Activated CD8-positive, alpha-beta memory T cell treated with anti-CD3 and anti-CD28 coated beads, Interleukin-2, amount 50 U/mL, for 1 hour (primary cell): ENCODE measurements at regions not wholly inside any gene's neighbourhood (a gene's known extent, or its start where the extent isn't known, plus 50 kb on each side); places are given as distances from the start of the nearest gene placed in this dataset.

Experiments
- DNase-seq: peaks from one replicate; pipeline ENCODE4 v3.0.0-alpha.2; 2020; ENCODE audit errors: extremely low read depth

DNA sequence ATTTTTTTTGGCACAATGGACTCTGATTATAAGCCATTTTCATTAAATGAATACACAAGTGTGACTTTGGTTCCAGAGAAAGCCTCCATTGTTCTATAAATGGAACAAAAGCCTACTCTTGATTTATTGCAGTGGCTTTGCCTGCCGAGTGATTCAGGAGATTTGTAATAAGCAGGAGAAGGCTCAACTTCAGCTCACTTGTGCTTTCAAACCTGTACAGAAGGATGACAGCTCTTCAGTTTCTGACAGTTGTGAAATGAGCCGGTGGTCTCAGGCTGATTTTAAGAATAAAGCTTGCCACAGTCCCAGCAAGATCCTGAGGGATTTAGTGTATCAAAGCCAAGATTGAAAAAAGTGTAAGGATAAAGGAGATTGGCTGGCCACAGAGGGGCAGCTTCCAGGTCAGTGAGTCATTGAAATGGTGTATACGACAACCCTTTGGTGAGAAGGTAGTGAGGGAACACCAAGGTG lies 438.8 kb upstream of the TGFBR2 start:
- no peak for DNase-seq

DNA sequence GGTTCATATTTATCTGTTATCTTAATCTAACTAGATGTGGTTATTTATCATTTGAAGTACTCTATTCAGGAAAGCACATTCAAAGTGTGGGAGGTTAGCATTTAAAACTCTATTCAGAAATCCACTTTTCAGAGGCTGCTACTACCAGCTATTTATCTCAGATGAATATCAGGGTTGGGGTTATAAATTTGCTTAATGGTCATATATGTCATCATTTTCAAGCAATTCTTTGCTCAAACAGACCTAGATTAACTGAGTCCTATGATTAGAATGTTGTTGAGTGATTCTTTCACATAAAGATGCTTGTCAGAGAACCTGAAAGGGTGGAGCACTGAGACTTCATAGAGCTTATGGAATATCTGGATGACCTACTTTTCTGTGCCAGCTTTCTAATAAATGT lies 436.9 kb upstream of the TGFBR2 start:
- DNase-seq = no peak

DNA sequence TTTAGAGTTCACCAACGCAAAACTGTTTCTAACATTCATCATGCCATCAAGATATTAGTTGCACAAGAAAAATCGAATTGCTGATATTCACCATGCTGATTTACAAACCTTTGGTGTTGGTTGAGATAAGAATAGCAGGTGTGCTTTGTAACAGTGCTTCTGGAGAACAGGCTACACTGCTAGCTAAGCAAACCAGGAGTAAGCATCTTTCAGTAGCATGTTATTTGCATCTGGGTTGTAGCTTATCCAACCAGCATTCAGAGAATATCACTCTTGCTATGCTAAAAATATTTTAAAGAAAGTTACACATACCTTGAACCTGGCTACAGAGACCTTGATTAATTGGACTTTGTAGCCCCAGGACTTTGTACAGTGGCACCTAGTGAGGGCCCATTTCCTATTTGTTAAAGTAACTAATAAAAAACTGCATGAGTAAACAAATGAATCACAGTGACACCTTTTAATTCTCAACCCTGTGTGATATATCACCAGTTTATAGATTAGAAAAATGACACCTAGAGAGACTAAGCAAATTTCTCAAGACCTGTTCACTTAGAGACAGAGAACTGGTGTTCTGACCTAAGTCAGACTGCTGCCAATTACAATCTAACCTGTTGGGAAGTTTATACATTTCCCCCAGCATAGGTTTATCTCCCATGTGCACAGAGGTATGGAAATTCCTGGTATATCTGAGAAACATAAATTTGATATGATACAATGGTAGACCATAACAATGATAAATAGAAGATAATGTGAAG lies 435.5 kb upstream of the TGFBR2 start:
- DNase-seq = no peak

DNA sequence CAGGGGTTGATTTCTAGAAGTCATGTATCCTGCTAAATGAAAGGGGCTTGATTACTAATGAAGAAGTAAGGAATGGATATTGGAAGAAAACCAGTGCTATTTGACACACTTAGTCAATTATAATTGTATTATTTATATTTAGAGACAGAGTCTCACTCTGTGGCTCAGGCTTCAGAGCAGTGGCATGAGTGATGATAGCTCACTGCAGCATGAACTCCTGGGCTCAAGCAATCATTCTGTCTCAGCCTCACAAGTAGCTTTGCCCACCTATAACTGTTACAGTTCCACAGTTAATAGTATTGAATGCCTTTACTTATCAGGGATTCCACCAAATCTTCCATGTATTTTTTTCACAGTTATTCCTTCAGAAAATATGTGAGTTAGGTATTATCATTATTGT lies 432.0 kb upstream of the TGFBR2 start:
- no peak for DNase-seq

DNA sequence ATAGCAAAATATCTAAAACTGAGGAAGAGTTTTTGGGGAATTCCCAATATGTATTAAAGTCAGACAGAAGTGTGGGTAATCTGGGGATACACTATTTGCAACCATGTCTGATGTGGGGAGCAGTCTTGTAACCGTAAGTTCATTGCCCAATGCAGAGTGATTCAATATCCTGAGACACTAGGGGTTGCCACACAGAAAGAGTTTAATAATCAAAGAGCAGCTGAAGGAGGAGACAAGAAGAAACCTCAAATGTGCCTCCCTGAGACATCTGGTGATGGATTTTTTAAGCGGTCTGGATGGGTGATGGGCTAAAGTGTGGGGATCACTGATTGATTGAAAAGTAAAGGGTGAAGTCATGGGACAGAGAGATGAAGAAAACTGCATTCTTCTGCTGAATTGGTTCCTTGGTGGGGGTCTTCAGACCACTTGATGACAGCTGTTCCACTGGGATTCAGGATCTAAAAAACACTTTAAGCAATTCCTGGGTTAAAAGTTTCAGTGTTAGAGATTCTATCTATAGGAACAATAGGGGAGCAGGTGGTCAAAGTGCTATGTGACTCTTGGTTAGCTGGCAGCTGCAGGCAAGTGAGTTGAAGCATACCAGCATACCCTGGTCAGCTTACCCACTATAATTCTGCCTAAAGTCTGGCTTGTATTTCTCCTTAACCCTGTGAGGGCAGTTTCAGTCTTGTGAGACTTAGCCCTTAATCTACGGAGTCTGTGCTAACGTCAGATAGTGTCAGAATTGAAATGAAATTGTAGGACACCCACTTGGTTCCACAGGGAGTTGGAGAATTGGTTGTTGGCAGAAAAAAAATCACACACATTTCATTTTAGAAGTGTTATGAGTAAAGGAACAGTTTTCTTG lies 425.9 kb upstream of the TGFBR2 start:
- DNase-seq = no peak

DNA sequence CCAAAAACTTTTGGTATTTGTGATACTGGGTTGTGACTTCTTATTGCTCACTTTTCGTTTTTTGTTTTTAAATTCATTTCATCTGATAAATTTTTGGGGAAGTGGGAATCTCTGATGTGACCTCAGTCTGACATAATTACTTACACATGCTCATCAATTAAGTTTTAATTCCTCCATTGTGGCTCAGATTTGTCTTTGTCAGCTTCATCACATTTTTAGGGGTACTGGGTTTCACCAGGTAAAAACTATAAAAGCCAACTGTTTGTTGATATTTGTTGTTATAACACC lies 425.3 kb upstream of the TGFBR2 start:
- DNase-seq = no peak

DNA sequence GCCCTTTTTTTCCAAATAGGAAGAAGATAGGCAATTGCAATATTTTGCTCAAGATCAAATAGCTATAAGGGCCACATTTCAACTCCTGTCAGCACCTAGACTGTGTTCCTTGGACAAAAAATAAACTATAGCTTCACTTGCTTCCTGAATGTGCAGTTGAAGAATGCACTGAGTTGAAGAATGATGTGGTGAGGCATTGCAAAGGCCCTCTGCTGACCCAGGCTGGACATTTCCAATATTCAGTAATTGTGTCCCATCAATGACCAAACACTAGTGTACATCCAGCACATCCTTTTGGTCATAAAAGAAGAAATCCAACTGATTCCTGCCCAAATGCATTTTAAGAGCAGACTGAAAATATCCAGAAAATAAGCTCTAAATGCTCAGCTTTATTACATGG lies 424.8 kb upstream of the TGFBR2 start:
- no peak for DNase-seq

DNA sequence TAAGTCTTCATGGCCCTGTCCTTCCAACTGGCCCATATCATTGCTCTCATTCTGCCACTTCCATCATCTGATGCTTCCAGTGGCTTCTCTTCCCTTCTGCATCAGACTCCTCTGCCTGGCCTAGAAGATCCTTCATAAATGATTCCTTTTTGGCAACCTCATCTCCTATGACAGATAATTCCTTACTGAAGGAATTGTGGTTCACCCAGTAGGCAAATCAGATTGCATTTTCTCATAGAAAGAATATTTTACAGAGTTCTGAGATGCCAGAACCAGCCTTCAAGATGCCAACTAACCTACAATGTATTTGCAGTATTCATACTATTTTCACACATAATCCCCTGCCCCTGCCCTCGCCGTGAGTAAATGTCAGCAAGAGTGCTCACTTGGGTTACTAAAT lies 423.0 kb upstream of the TGFBR2 start:
- DNase-seq = no peak

DNA sequence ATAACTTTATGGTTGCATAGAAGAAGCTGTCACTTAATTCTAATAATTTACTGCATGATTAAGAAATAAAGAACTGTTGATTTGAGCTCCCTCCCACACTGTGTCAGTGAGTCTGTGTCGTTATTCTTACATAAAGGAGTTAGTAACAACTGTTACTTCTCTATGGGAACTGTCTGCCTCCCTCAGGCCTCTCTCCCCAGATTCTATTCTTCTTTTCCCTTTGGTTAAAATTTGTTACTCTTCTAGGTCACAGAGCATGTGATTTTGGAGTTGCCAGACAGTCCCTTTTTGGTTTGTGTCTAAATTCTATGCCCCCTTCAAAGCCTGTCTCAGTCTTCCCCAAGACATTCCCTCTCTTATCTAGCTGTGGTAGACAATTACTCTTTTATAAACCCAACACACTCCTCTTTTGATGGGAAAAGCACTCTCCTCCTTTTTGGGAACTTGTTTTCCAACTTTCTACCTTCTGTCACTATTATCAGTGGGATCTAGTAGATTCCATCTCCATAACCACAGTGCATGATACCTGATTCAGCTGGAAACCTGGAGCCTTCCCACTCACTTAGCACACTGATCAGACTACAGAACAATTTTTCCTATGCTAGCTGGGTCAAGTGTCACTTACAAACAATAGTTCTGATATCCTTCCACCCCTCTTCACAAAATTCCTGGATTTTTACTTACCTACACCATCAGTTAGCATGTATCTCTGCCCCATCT lies 422.1 kb upstream of the TGFBR2 start:
- DNase-seq = no peak

DNA sequence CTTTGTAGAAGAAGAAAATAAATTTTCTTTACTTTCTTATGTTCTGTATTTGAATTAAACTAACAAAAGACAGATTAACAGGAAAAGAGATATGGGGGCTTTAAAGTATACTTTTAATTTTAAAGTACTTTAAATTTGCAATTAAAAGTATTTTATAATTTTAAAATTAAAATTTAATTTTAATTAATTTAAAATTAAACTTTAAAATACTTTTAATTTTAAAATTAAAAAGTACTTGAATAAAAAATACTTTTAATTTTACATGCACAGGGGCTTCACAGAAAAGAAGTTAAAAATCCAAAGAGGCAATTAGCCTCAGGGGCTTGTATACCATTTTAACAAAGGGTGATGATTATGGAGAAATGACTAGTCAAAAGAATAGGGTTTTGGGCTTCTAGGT lies 420.5 kb upstream of the TGFBR2 start:
- DNase-seq = no peak

DNA sequence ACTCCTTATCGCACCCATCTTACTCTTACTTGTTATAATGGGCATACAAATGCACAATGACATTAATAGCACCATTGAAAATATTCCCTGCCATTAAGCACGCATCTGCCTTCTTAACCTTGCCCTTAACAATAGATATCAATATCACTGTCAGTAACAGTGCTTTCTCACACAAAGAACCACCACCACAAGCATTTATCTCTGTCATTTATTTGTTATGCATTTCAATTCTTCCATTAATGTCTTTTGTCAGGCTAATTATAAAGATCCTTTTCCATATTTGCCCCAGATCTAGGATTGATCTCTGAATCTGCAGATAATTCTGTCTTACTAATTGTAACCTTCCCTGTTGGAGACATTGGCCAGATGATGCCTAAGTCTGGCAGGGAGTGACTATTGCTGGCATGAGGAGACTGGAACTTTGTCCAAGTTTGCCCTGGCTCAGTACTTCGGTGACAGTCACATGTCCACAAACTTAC lies 419.6 kb upstream of the TGFBR2 start:
- DNase-seq = no peak

DNA sequence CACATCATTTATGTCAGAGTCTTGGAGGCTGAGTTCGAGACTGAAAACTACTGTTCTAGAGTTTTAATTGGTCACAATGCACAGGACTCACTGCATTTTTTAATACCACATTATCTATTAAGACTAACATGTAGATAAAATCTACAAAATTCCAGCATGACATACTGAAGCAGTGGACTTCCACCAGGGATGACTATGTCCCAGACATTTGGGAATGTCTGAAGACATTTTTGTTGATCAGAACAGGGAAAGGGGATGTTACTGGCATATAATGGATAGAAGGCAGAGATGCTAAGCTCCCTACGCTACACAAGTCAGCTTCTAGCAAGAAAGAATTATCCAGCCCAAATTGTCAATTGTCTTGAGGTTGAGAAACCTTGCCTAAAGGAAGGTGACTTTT lies 419.0 kb upstream of the TGFBR2 start:
- no peak for DNase-seq

DNA sequence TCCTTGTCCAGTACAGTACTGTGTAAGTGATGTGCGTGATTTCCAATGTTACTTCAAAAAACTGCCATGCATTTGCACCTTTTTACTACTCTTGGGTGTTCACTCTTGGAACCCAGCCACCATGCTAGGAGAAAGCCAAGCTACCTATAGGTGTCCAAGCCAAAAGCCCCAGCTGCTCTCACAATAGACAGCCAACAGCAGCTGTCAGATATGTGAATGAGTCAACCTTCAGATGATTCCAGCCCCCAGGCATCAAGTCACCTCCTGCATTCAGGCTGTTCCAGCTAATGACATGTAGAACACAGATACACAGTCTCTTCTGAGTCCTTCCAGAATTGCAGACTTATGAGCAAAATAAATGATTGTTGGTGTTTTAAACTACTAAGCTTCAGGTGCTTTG lies 417.7 kb upstream of the TGFBR2 start:
- DNase-seq = no peak

DNA sequence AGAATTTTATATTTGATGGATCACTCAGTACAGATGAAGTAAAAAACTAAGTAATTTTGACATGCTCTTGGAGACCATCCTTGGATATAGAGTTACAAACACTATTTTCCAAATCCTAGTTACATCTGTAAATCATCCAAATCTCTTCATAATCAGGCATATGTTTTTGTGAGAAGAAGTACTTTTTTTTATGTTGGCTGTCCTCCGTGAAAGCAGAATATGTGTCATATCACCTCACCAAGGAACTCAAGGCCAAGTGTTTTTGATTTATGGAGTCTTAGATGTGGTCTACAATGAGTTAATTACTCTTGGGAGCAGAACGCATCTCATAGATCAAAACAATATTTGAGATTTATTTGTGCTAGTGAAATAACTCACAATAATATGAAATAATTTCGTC lies 416.5 kb upstream of the TGFBR2 start:
- DNase-seq = no peak

DNA sequence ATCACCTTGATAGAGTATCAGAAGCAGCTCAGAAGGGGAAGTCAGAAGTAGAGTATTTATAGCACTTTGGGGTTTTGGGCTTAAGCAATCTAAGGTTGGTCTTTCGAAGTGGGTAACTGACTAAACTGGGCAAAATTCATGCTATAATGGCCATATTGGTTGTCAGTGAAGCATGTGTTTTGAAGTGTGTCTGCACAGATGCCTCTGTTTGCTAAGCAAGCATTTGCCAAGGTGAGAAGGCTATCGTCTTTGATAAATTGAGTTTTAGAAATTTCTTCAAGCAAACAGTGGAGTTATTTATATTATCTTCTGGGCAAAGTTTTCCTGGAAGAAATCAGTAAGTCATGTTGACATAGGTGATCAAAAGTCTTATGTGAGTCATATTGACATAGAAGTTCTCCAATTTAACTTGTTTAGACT lies 412.8 kb upstream of the TGFBR2 start:
- no peak for DNase-seq

DNA sequence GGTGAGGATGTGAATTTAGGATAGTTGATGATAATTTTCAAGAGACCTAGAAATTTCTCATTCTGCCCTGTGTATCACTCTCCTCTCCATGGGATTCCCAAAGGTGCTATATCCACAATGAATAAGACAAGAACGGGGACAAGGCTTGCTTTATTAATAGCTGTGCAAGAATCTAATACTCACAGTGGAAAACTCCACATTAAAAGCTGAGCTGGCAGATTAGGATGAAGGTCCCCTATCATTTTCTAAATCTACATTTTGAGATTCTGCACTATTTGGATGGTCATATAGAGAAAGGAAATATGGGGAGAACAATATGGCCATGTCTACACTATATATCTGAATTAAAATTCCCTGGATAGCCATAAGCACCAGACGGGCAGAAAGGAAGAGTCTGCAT lies 411.0 kb upstream of the TGFBR2 start:
- DNase-seq = no peak

DNA sequence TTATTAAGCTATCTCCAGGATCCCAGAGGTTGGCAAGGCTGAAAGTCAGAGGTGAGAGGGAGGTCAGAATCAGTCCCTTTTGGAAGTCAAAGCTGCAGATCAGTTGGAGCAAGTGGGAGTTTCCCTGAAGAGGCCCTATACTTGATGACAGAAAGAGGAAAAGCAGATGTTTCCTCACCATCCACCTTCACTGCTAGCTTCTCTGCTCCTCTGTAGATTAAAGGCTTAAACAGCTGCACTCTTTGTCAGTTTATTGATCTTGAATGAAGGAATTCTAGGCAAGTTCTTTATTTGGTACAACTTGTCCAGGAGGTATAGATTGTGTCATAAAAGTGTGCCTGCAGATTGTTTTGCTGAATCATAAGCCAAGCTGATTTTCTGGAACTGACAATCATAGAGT lies 408.2 kb upstream of the TGFBR2 start:
- DNase-seq = no peak

DNA sequence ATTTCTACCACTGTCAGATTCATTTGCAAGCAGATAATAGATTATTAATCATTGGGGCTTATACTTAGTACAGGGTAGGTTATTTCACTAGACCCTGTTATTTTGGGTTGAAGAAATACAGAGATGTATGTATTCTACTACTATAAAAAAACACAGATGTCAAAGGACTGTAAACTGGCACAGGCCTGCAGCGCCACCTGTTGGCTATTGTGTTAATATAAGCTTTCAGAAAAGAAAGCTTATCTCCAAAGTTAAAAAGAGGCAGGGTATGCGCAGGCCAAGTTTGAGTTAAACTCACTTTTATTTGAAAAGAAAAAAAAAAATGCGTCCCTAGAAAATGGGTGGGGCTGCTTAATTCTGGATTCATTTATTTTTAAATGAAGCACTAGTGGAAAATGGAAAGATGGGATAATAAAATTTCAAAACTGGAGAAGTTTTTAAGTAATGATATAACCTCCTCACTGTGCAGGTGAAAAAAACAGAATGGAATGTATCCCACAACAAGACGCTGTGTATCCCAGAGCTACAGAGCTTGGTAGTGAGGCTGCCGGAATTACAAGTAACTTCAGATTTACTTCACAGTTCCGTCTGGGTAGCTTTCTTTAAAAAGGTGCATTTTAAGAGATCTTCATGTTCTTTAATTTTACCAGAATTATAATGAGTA lies 407.2 kb upstream of the TGFBR2 start:
- DNase-seq = peak; percentile 24

DNA sequence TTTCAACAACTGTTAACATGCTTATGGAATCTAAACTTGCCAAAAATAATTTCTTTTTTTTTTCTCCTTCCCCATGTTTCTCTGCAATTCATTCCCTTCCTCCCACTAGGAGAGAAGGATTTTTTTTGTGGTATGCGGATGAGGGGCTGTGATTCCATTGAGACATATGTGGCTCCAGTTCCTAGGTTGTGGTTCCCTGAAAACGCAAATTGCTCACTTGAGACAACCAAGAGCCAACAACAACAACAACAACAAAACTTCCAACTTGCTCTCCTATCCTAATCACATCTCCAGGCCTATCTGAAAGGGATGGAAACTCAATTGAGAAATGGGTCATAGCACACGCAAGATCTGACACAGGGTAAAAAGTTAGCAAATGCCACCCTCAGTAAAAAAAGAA lies 406.5 kb upstream of the TGFBR2 start:
- no peak for DNase-seq

DNA sequence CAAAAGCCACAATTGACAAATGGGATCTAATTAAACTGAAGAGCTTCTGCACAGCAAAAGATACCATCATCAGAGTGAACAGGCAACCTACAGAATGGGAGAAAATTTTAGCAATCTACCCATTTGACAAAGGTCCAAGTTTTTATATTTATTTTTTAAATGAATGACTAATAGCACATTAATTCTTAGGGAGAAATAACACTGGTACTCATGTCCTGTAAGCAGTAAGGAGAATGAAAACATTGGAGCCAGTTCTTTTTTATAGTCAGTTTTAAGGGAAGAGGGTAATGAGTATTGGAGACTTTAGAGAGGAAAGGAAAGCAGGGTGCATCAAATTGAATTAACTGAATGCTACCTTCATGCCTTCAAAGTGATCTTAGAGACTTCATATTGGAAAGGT lies 404.7 kb upstream of the TGFBR2 start:
- DNase-seq = no peak

DNA sequence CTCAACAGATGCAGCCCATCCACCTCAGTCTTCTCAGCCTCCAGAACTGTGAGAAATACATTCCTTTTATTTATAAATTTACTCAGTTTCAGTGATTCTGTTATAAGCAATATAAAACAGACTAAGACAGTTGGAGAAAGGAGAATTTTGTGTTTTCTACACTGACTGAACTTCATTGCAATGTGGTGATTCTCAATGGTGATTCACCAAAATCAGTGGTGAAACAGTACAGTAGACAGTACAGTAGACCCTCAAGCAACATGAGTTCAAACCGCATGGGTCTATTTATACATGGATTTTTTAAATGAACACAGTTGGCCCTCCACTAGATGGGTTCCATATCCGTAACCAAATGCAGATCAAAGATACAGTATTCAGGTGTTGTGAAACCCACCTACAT lies 403.1 kb upstream of the TGFBR2 start:
- DNase-seq = no peak

DNA sequence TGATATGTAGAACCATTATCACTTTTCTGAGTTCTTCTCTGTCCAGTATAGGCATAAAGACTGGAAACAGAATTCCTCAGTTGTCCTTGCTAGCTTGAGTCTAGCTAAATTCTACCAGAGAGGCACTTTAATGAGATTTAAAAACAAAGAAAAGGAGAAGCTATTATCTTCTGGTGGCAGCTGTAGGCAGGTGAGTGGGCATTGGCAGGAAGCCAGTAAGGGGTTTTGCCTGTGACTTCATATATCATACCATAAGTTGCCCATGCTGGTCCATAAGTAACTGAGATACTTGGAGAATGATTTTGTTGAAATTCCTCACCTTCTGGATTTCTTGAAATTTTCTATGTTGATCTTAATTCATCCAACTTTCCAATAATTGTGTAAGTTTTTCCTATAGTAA lies 402.3 kb upstream of the TGFBR2 start:
- DNase-seq = no peak
